B cell (primary cell): ENCODE measurements at regions not wholly inside any gene's neighbourhood (a gene's known extent, or its start where the extent isn't known, plus 50 kb on each side); places are given as distances from the start of the nearest gene placed in this dataset.

Experiments
- ATAC-seq: fragments of 200-7000 bp; cut with Tn5 transposase; one replicate; pipeline ENCODE4 v1.10.0; 2021; ENCODE audit warnings: low read depth, mild to moderate bottlenecking, moderate number of reproducible peaks, moderate library complexity
- CTCF ChIA-PET: fragments of 350-600 bp; sonication (Branson Sonifier 250); formaldehyde crosslinking; loops from one replicate; lab custom pipeline; 2021; ENCODE audit warnings: antibody characterized with exemption, inconsistent platforms; lab: Charles Lee
- POLR2A ChIA-PET: fragments of 350-600 bp; sonication (Branson Sonifier 250); formaldehyde crosslinking; loops from one replicate; lab custom pipeline; 2021; ENCODE audit warnings: antibody characterized with exemption; lab: Charles Lee
- DNase-seq: peaks from one replicate; pipeline ENCODE4 v3.0.0; 2013
- H2AFZ ChIP-seq: 2 replicates; pipeline ENCODE4 v1.6.1; 2012; ENCODE audit warnings: mild to moderate bottlenecking, low read depth, low read length; ENCODE audit not compliant: insufficient read depth, poor library complexity, severe bottlenecking
- H3K27ac ChIP-seq, 2 donors: 1 replicate in 1 of 2; 2 replicates in 1 of 2; pipeline ENCODE4 v1.5.1; 2012 to 2013; ENCODE audit warnings: low read length in 2 of 2, mild to moderate bottlenecking in 2 of 2, moderate library complexity in 1 of 2
- H3K27me3 ChIP-seq, 4 experiments: fragments of 200-600 bp in 1 of 4; sonication (generic) in 1 of 4; replicated peaks in 1 of 4; 1 replicate in 2 of 4; 2 replicates in 2 of 4; pipeline versions ENCODE4 v1.6.1 to v1.7.0; 2013 to 2016; ENCODE audit warnings: low read length in 3 of 4, mild to moderate bottlenecking in 2 of 4, mixed read lengths in 1 of 4, moderate library complexity in 1 of 4; ENCODE audit not compliant: insufficient read depth in 4 of 4, control insufficient read depth in 3 of 4; ENCODE audit errors: control extremely low read depth in 1 of 4
- H3K36me3 ChIP-seq, 2 experiments: replicated peaks in 1 of 2; 1 replicate in 1 of 2; 2 replicates in 1 of 2; pipeline versions ENCODE4 v1.6.1 to v1.7.1; 2013; ENCODE audit warnings: low read length in 1 of 2; ENCODE audit not compliant: insufficient read depth in 2 of 2, control insufficient read depth in 1 of 2; ENCODE audit errors: control extremely low read depth in 1 of 2, extremely low read depth in 1 of 2
- H3K4me1 ChIP-seq, 2 donors: fragments of 200-600 bp in 1 of 2; sonication (generic) in 1 of 2; 1 replicate in 1 of 2; 2 replicates in 1 of 2; pipeline versions ENCODE4 v1.5.1 to v1.6.1; 2013 to 2017; ENCODE audit warnings: low read length in 2 of 2; ENCODE audit not compliant: control insufficient read depth in 2 of 2, insufficient read depth in 2 of 2
- H3K4me2 ChIP-seq: replicated peaks from 2 replicates; pipeline ENCODE3; 2012; ENCODE audit warnings: mild to moderate bottlenecking, low read depth, low read length; ENCODE audit not compliant: poor library complexity, severe bottlenecking
- H3K4me3 ChIP-seq, 5 experiments: fragments of 200-600 bp in 1 of 5; sonication (generic) in 1 of 5; 1 replicate in 3 of 5; 2 replicates in 2 of 5; pipeline versions ENCODE4 v1.5.1 to v1.7.0; 2011 to 2016; ENCODE audit warnings: low read length in 4 of 5, mild to moderate bottlenecking in 4 of 5, low read depth in 2 of 5, control low read depth in 1 of 5, moderate library complexity in 1 of 5; ENCODE audit not compliant: insufficient read depth in 1 of 5; ENCODE audit errors: control extremely low read depth in 1 of 5, extremely low read depth in 1 of 5
- H3K79me2 ChIP-seq: fragments of 200-600 bp; sonication (generic); one replicate; pipeline ENCODE4 v1.6.0; 2016; ENCODE audit warnings: low read length; ENCODE audit not compliant: control insufficient read depth, insufficient read depth
- H3K9ac ChIP-seq: fragments of 200-600 bp; sonication (generic); 2 replicates; pipeline ENCODE4 v1.6.1; 2017; ENCODE audit warnings: mild to moderate bottlenecking, low read length, moderate library complexity
- H3K9me3 ChIP-seq, 3 donors: one replicate each; pipeline versions ENCODE4 v1.6.1 to v1.7.1; 2013; ENCODE audit warnings: low read length in 2 of 3; ENCODE audit not compliant: control insufficient read depth in 2 of 3, insufficient read depth in 1 of 3; ENCODE audit errors: control extremely low read depth in 1 of 3
- H4K20me1 ChIP-seq: 2 replicates; pipeline ENCODE4 v1.6.0; 2012; ENCODE audit warnings: mild to moderate bottlenecking, low read length; ENCODE audit not compliant: insufficient read depth, control insufficient read depth, poor library complexity, severe bottlenecking
- H3K27ac Mint-ChIP-seq: one replicate; pipeline ENCODE4 v1.8.0; 2021; ENCODE audit warnings: mixed read lengths
- H3K27me3 Mint-ChIP-seq: one replicate; pipeline ENCODE4 v1.8.0; 2021; ENCODE audit warnings: mixed read lengths
- H3K4me1 Mint-ChIP-seq: one replicate; pipeline ENCODE4 v1.8.0; 2021; ENCODE audit warnings: mixed read lengths
- H3K4me3 Mint-ChIP-seq: one replicate; pipeline ENCODE4 v1.8.0; 2021; ENCODE audit warnings: mixed read lengths
- H3K9me3 Mint-ChIP-seq: one replicate; pipeline ENCODE4 v1.8.0; 2022; ENCODE audit warnings: mixed read lengths; ENCODE audit not compliant: insufficient read depth
- EZH2 ChIP-seq: IDR thresholded peaks from 2 replicates; pipeline ENCODE4 v1.6.1; 2012; ENCODE audit warnings: borderline replicate concordance, low read depth, mild to moderate bottlenecking, moderate library complexity, low read length; ENCODE audit not compliant: insufficient read depth, poor library complexity, severe bottlenecking
- WGBS: methylation state at CpG from one replicate; pipeline ENCODE4 v1.1.5; 2013; ENCODE audit warnings: missing lambda C conversion rate; ENCODE audit not compliant: insufficient coverage; 5-methylcytosine and 5-hydroxymethylcytosine counted together
- intact Hi-C: fragments of 100-400 bp; cut with micrococcal nuclease; formaldehyde crosslinking; loops from one replicate; pipeline ENCODE4 v1.10.0; 2022
- TF ChIP-seq, protein P1 (sequence below): fragments of 200-600 bp; IDR thresholded peaks from one replicate; pipeline ENCODE4 v1.8.0; 2022; ENCODE audit warnings: antibody characterized with exemption, mild to moderate bottlenecking

DNA sequence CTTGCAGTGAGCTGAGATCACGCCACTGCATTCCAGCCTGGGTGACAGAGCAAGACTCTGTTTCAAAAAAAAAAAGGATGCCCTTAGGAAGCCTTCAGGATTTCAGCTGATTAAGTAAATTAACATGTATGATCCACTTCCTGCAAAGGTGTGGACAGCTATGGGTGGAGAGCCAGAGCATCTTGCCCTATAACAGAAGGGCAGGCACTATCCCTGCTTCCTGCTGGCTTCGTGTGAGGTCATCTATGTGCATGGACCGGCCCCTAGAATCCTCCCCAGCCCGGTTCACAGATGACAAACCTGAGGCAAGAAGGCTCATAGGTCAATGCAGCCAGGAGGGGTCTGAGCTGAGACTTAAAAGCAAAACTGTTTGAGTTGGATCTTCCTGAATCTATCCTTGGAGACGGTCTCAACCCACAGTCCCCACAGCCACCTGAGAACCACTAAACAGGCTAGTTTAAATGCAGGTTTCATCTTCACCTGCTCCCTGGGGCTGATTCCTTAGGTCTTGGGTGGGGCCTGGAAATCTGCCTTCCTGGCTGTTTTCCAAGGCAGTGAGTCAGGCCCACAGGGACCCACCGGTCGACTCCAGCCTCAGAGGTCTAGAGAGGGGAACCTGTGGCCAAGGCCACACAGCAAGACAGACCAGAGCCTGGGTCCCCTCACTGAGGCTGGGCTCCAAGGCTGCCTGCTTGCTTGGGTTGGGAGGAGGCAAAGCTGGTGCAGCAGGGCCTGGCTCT is 55.2 kb upstream of the MPEG1 start:
- ATAC-seq: no peak
- Mint-ChIP-seq H3K4me3 (peak overlapping the region; percentile 7), H3K27me3 (no peaks in the 10 kb centered on the region), H3K27ac (peak overlapping the region; percentile 50), H3K4me1 (peaks cover 88% of the 10 kb centered on the region), H3K9me3 (no peaks in the 10 kb centered on the region)
- H3K4me3 ChIP-seq: no peak overlapping the region
- H3K4me1 ChIP-seq: peaks cover 87 to 96% of the 10 kb centered on the region in 2 donors
- no peak for DNase-seq
- H2AFZ ChIP-seq: no peak overlapping the region
- 76% methylated on average over 5 of the region's 7 CpGs for WGBS
- peak overlapping the region; percentile 41 for H3K4me2 ChIP-seq
- H3K27ac ChIP-seq: peak overlapping the region in 1 of 2 donors; percentile 5
- ChIA-PET POLR2A (interaction anchor here (1.0 kb wide), 1 partner anchor 55 kb away, joined by 3 read pairs; the partner anchor contains the start of gene MPEG1), CTCF (interaction anchor here (0.8 to 7.7 kb wide), 9 partner anchors 10 to 163 kb away, joined by 3 to 131 read pairs (median 3); partner anchors contain the start of gene DTX4)
- H4K20me1 ChIP-seq: no peaks in the 10 kb centered on the region
- no peak overlapping the region for H3K9ac ChIP-seq
- intact Hi-C loops: no loop called here
- TF ChIP-seq EZH2: no peak
- TF ChIP-seq, protein P1, sequence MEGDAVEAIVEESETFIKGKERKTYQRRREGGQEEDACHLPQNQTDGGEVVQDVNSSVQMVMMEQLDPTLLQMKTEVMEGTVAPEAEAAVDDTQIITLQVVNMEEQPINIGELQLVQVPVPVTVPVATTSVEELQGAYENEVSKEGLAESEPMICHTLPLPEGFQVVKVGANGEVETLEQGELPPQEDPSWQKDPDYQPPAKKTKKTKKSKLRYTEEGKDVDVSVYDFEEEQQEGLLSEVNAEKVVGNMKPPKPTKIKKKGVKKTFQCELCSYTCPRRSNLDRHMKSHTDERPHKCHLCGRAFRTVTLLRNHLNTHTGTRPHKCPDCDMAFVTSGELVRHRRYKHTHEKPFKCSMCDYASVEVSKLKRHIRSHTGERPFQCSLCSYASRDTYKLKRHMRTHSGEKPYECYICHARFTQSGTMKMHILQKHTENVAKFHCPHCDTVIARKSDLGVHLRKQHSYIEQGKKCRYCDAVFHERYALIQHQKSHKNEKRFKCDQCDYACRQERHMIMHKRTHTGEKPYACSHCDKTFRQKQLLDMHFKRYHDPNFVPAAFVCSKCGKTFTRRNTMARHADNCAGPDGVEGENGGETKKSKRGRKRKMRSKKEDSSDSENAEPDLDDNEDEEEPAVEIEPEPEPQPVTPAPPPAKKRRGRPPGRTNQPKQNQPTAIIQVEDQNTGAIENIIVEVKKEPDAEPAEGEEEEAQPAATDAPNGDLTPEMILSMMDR: no peak
- H3K27me3 ChIP-seq: no peaks in the 10 kb centered on the region
- peaks cover 14% of the 10 kb centered on the region for H3K79me2 ChIP-seq
- no peaks in the 10 kb centered on the region for H3K9me3 ChIP-seq
- peaks cover 0 to 9% of the 10 kb centered on the region in 2 experiments for H3K36me3 ChIP-seq

DNA sequence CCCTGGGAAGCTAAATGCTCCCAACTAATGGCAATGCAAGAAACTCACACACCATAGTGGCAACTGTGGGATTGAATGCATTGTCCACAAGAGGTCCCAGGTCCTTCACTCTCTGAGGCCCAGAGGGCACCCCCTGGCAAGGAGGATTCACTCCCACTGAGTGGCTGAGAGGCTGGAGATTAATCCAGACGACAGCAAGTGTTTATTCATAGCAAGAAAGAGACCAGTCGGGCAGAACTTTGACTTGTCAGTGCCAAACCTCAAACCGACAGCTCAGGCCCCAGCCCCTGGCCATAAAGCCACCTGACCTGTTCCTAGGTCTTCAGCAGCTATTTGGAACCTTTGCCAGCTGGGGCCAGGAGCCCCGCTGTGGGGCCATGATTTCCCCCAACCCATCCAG is 54.5 kb upstream of the MPEG1 start:
- Histone ChIP-seq H3K36me3 (peaks cover 0 to 9% of the 10 kb centered on the region in 2 experiments), H3K4me2 (peak overlapping the region; percentile 42), H3K27me3 (no peaks in the 10 kb centered on the region), H3K79me2 (peaks cover 7% of the 10 kb centered on the region), H3K9me3 (no peaks in the 10 kb centered on the region), H4K20me1 (no peaks in the 10 kb centered on the region), H3K27ac (peak overlapping the region in 1 of 2 donors; percentile 31), H3K4me1 (peaks cover 86 to 94% of the 10 kb centered on the region in 2 donors), H2AFZ (peak overlapping the region; percentile 51), H3K4me3 (no peak overlapping the region), H3K9ac (no peak overlapping the region)
- 0% methylated on average over 4 of the region's 4 CpGs for WGBS
- ChIA-PET CTCF (interaction anchor here (0.8 to 7.7 kb wide), 10 partner anchors 10 to 164 kb away, joined by 3 to 131 read pairs (median 4); partner anchors contain the start of gene DTX4), POLR2A (interaction anchor here (0.6 to 1.0 kb wide), 2 partner anchors 54 to 55 kb away, joined by 3 read pairs; partner anchors contain the start of gene MPEG1)
- Mint-ChIP-seq H3K27ac (peak overlapping the region; percentile 92), H3K4me1 (peaks cover 86% of the 10 kb centered on the region), H3K9me3 (no peaks in the 10 kb centered on the region), H3K4me3 (no peak overlapping the region), H3K27me3 (no peaks in the 10 kb centered on the region)
- TF ChIP-seq, protein P1: no peak
- TF ChIP-seq EZH2: no peak
- peak; percentile 36 for DNase-seq
- intact Hi-C loops: no loop called here
- no peak for ATAC-seq
